Activated naive CD8-positive, alpha-beta T cell treated with anti-CD3 and anti-CD28 coated beads, Interleukin-2, amount 10 ng/mL, durations not matched to agents 7 days and 5 days (primary cell): ENCODE measurements at regions not wholly inside any gene's neighbourhood (a gene's known extent, or its start where the extent isn't known, plus 50 kb on each side); places are given as distances from the start of the nearest gene placed in this dataset.

Experiments used
- ATAC-seq: fragments of 150-1000 bp; cut with Tn5 transposase; one replicate; pipeline ENCODE4 v1.10.0; 2021; ENCODE audit warnings: low read depth, moderate library complexity
- POLR2A ChIA-PET: fragments of 350-600 bp; sonication (Branson Sonifier 250); formaldehyde crosslinking; loops from one replicate; lab custom pipeline; 2021; ENCODE audit warnings: antibody characterized with exemption; lab: Charles Lee
- DNase-seq: peaks from one replicate; pipeline ENCODE4 v3.0.0; 2021
- H3K27ac Mint-ChIP-seq: one replicate; pipeline ENCODE4 v1.8.0; 2022; ENCODE audit warnings: mild to moderate bottlenecking, mixed read lengths
- H3K27me3 Mint-ChIP-seq: one replicate; pipeline ENCODE4 v1.8.0; 2022; ENCODE audit warnings: mild to moderate bottlenecking, moderate library complexity, mixed read lengths
- H3K36me3 Mint-ChIP-seq: one replicate; pipeline ENCODE4 v1.8.0; 2021; ENCODE audit warnings: mild to moderate bottlenecking, mixed read lengths
- H3K4me1 Mint-ChIP-seq: one replicate; pipeline ENCODE4 v1.8.0; 2021; ENCODE audit warnings: mixed read lengths
- H3K4me3 Mint-ChIP-seq: one replicate; pipeline ENCODE4 v1.8.0; 2022; ENCODE audit warnings: mild to moderate bottlenecking, moderate library complexity, mixed read lengths
- H3K9me3 Mint-ChIP-seq: one replicate; pipeline ENCODE4 v1.8.0; 2021; ENCODE audit warnings: mixed read lengths

- Mint-ChIP-seq H3K36me3 (no peaks in the 10 kb centered on the region), H3K4me1 (no peaks in the 10 kb centered on the region), H3K9me3 (no peaks in the 10 kb centered on the region), H3K4me3 (no peak overlapping the region), H3K27me3 (no peaks in the 10 kb centered on the region), H3K27ac (no peak overlapping the region)
- POLR2A ChIA-PET = no interaction called here
- no peak for DNase-seq
- ATAC-seq = no peak
These were observed 385.7 kb upstream of the MYT1L start for GRCh38 chr2:2716771-2717170.

- H3K4me3 Mint-ChIP-seq = no peak overlapping the region
- H3K36me3 Mint-ChIP-seq = no peaks in the 10 kb centered on the region
- no peak overlapping the region for H3K27ac Mint-ChIP-seq
- H3K27me3 Mint-ChIP-seq = no peaks in the 10 kb centered on the region
- POLR2A ChIA-PET = no interaction called here
- no peaks in the 10 kb centered on the region for H3K9me3 Mint-ChIP-seq
- ATAC-seq = no peak
- DNase-seq = no peak
- no peaks in the 10 kb centered on the region for H3K4me1 Mint-ChIP-seq
These were observed 384.2 kb upstream of the MYT1L start for GRCh38 chr2:2715036-2715818.

- Mint-ChIP-seq H3K4me1 (no peaks in the 10 kb centered on the region), H3K27ac (no peak overlapping the region), H3K36me3 (no peaks in the 10 kb centered on the region), H3K9me3 (no peaks in the 10 kb centered on the region), H3K4me3 (no peak overlapping the region), H3K27me3 (no peaks in the 10 kb centered on the region)
- no peak for DNase-seq
- ATAC-seq = no peak
- POLR2A ChIA-PET = no interaction called here
These were observed 383.3 kb upstream of the MYT1L start for GRCh38 chr2:2714408-2714807.

GRCh38 chr2:2709431-2709770, 378.3 kb upstream of the MYT1L start:
- H3K27me3 Mint-ChIP-seq = no peaks in the 10 kb centered on the region
- no peak overlapping the region for H3K4me3 Mint-ChIP-seq
- no peak for ATAC-seq
- no peaks in the 10 kb centered on the region for H3K9me3 Mint-ChIP-seq
- POLR2A ChIA-PET = no interaction called here
- DNase-seq = no peak
- no peaks in the 10 kb centered on the region for H3K4me1 Mint-ChIP-seq
- no peaks in the 10 kb centered on the region for H3K36me3 Mint-ChIP-seq
- no peak overlapping the region for H3K27ac Mint-ChIP-seq

- H3K9me3 Mint-ChIP-seq = no peaks in the 10 kb centered on the region
These were observed 377.7 kb upstream of the MYT1L start for GRCh38 chr2:2708575-2709430.

GRCh38 chr2:2707206-2707991, 376.3 kb upstream of the MYT1L start:
- H3K27me3 Mint-ChIP-seq = no peaks in the 10 kb centered on the region
- H3K27ac Mint-ChIP-seq = no peak overlapping the region
- DNase-seq (no peak), ATAC-seq (no peak)
- no peaks in the 10 kb centered on the region for H3K9me3 Mint-ChIP-seq
- POLR2A ChIA-PET = no interaction called here
- no peak overlapping the region for H3K4me3 Mint-ChIP-seq
- H3K4me1 Mint-ChIP-seq = no peaks in the 10 kb centered on the region
- no peaks in the 10 kb centered on the region for H3K36me3 Mint-ChIP-seq

More at GRCh38 chr2:2708575-2709430, 377.7 kb upstream of the MYT1L start:
- Mint-ChIP-seq H3K4me3 (no peak overlapping the region), H3K27me3 (no peaks in the 10 kb centered on the region), H3K4me1 (no peaks in the 10 kb centered on the region), H3K27ac (no peak overlapping the region), H3K36me3 (no peaks in the 10 kb centered on the region)
- DNase-seq (no peak), ATAC-seq (no peak)
- POLR2A ChIA-PET = no interaction called here

GRCh38 chr2:2706306-2706705, 375.2 kb upstream of the MYT1L start:
- no peak for DNase-seq
- Mint-ChIP-seq H3K4me1 (no peaks in the 10 kb centered on the region), H3K27ac (no peak overlapping the region), H3K9me3 (no peaks in the 10 kb centered on the region), H3K36me3 (no peaks in the 10 kb centered on the region), H3K27me3 (no peaks in the 10 kb centered on the region), H3K4me3 (no peak overlapping the region)
- no peak for ATAC-seq
- POLR2A ChIA-PET = no interaction called here

- ATAC-seq = no peak
- H3K36me3 Mint-ChIP-seq = no peaks in the 10 kb centered on the region
- no peaks in the 10 kb centered on the region for H3K27me3 Mint-ChIP-seq
- no peaks in the 10 kb centered on the region for H3K9me3 Mint-ChIP-seq
- no peaks in the 10 kb centered on the region for H3K4me1 Mint-ChIP-seq
- POLR2A ChIA-PET = no interaction called here
- DNase-seq = no peak
- no peak overlapping the region for H3K4me3 Mint-ChIP-seq
- H3K27ac Mint-ChIP-seq = no peak overlapping the region
These were observed 374.8 kb upstream of the MYT1L start for GRCh38 chr2:2705871-2706270.

- Mint-ChIP-seq H3K4me1 (no peaks in the 10 kb centered on the region), H3K36me3 (no peaks in the 10 kb centered on the region), H3K27me3 (no peaks in the 10 kb centered on the region), H3K9me3 (no peaks in the 10 kb centered on the region), H3K27ac (no peak overlapping the region), H3K4me3 (no peak overlapping the region)
- POLR2A ChIA-PET = no interaction called here
- DNase-seq = no peak
- no peak for ATAC-seq
These were observed 373.5 kb upstream of the MYT1L start for GRCh38 chr2:2704428-2705090.

- Mint-ChIP-seq H3K4me3 (no peak overlapping the region), H3K36me3 (no peaks in the 10 kb centered on the region), H3K4me1 (no peaks in the 10 kb centered on the region), H3K9me3 (no peaks in the 10 kb centered on the region), H3K27me3 (no peaks in the 10 kb centered on the region), H3K27ac (peak overlapping the region; percentile 17)
- ATAC-seq (no peak), DNase-seq (no peak)
- POLR2A ChIA-PET = no interaction called here
These were observed 372.8 kb upstream of the MYT1L start for GRCh38 chr2:2703762-2704427.

GRCh38 chr2:2703172-2703571, 372.1 kb upstream of the MYT1L start:
- Mint-ChIP-seq H3K27ac (no peak overlapping the region), H3K9me3 (no peaks in the 10 kb centered on the region), H3K4me3 (no peak overlapping the region), H3K36me3 (no peaks in the 10 kb centered on the region), H3K27me3 (no peaks in the 10 kb centered on the region), H3K4me1 (no peaks in the 10 kb centered on the region)
- POLR2A ChIA-PET = no interaction called here
- ATAC-seq (no peak), DNase-seq (no peak)

- no peaks in the 10 kb centered on the region for H3K27me3 Mint-ChIP-seq
- ATAC-seq = no peak
- POLR2A ChIA-PET = no interaction called here
These were observed 371.3 kb upstream of the MYT1L start for GRCh38 chr2:2702385-2702784.

GRCh38 chr2:2701813-2702212, 370.7 kb upstream of the MYT1L start:
- H3K4me1 Mint-ChIP-seq = no peaks in the 10 kb centered on the region

More at GRCh38 chr2:2702385-2702784, 371.3 kb upstream of the MYT1L start:
- DNase-seq = no peak
- Mint-ChIP-seq H3K27ac (no peak overlapping the region), H3K9me3 (no peaks in the 10 kb centered on the region), H3K4me1 (no peaks in the 10 kb centered on the region), H3K4me3 (no peak overlapping the region), H3K36me3 (no peaks in the 10 kb centered on the region)

More at GRCh38 chr2:2701813-2702212, 370.7 kb upstream of the MYT1L start:
- Mint-ChIP-seq H3K27ac (no peak overlapping the region), H3K27me3 (no peaks in the 10 kb centered on the region), H3K9me3 (no peaks in the 10 kb centered on the region), H3K36me3 (no peaks in the 10 kb centered on the region), H3K4me3 (no peak overlapping the region)
- DNase-seq (no peak), ATAC-seq (no peak)
- POLR2A ChIA-PET = no interaction called here
